Stimulated activated CD8-positive, alpha-beta memory T cell treated with anti-CD3 and anti-CD28 coated beads, Interleukin-7, amount 100 ng/mL, for 1 hour (primary cell): ENCODE measurements at regions not wholly inside any gene's neighbourhood (a gene's known extent, or its start where the extent isn't known, plus 50 kb on each side); places are given as distances from the start of the nearest gene placed in this dataset.
"Not testable (repeated sequence)": the region's sequence is repeated elsewhere in the genome, so short reads cannot be mapped to it uniquely, and the experiment has no call there.

Source experiments
- DNase-seq, 2 donors: peaks; one replicate each; pipeline ENCODE4 v3.0.0-alpha.2; 2020; ENCODE audit warnings: low read depth in 2 of 2

DNA sequence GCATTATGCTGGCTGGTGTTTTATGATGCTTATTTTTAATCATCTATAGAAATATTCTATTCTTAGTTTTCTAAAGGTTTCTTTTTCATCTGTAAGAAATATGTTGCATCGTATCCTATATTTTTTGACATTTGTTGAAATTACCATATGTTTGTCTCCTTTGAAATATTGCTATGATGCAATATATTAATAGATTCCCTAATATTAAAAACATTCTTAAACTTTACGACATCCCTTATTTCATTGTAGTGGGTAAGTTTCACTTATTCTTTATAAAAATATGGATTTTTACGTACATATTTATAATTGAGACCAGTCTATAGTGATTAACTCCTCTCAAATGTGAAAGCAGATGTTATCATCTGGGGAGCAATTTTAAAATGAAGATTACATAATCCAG, 258.2 kb upstream of the DUSP10 start:
- no peak for DNase-seq

DNA sequence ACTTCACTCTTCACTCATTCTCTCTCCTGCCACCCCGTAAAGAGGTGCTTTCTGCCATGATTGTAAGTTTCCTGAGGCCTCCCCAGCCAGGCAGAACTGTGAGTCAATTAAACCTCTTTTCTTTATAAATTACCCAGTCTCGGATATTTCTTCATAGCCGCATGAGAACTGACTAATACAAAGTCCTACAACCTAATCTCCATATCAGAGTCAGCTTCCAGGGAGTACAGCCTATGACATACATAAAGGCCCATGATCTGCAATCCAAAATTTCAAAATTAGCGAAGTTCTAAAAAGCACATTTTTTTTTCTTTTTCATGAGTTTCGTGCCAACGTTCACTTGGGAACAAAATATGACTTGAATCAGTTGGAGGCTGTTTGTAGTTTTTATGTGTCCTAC, 256.9 kb upstream of the DUSP10 start:
- no peak for DNase-seq

DNA sequence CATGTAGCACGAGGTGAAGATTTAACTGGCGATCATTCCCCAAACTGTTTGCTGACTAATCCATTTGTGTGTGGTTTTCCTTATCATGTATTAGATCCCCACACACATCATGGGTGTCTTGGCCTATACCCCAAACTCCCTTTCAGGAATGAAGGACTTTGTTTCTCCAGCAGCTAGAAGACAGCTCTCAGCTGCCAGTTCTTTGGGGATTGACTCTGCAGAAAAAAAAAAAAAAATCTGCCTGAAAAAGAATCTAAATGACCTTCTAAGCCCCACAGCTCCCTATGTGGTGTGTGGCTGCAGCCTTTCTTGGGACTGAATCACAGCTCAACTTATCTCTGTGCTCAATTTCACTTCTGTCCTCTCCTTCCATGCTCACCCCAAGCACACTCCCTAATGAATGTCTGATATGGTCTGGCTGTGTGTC, 256.3 kb upstream of the DUSP10 start:
- DNase-seq = no peak

DNA sequence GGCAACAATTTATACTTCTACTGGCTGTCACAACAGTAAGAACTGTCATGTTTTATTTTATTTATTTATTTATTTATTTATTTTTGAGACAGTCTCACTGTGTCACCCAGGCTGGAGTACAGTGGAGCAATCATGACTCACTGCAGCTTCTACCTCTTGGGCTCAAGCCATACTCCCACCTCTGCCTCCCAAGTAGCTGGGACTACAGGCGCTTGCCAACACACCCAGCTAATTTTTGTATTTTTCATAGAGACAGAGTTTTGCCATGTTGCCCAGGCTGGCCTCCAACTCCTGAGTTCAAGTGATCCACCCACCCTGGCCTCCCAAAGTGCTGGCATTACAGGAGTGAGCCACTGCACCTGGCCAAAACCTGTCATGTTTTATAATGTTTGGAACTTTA, 255.1 kb upstream of the DUSP10 start:
- not testable (repeated sequence) for DNase-seq

DNA sequence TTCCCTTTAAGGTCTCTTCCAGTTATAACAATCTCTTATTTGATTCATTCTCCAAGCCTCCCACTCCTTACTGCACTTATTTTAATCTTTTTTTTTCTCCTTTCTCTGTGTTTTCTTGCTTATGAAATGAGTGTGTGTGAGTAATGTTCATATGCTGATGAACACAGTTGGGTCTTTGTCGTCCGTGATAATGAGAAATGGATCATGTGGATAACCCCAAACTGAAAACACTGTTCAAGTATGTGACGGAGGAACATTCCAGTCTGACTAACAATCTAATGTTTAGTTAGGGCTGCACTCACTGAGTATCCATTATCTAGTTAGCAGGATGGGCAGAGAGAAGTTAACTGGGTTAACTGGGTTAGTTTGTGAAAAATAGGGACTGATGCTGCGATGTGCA, 253.1 kb upstream of the DUSP10 start:
- no peak for DNase-seq

DNA sequence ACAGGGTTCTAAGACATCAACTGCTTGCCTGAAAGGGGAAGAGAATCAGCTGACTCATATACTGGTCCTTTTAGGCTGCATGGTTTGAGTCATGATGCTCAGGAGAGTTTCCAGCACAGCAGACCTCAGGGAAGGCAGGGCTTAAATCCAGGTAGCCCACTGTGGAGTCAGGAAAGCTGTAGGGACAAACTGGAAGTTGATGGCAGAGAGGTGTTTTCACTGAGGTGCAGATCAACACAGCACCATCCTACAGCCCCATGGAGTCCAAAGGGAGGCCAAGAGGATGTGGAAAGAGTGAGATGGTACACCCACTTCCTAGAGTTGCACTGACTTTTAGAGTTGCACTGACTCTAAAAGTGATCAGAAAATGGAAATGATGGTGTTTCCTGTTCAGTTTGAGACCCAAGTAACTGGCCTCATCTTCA, 252.4 kb upstream of the DUSP10 start:
- DNase-seq = no peak

DNA sequence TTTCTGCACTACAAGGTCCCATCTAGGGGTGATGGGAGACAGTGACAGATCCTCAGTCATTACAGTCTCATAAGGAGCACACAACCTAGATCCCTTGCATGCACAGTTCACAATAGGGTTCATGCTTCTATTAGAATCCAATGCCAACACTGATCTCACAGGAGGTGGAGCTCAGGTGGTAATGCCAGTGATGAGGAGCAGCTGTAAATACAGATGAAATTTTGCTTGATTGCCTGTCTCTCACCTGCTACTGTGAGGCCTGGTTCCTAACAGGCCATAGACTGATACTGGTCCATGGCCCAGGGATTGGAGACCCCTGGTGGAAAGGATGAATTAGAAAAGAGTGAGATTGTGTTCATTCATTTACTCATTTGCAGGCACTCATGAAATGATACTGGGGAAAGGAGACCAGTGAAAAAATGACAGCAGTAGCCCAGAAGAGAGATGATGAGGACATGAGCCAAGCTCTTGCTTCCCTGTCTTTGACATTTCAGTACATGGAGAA, 251.6 kb upstream of the DUSP10 start:
- DNase-seq = no peak

DNA sequence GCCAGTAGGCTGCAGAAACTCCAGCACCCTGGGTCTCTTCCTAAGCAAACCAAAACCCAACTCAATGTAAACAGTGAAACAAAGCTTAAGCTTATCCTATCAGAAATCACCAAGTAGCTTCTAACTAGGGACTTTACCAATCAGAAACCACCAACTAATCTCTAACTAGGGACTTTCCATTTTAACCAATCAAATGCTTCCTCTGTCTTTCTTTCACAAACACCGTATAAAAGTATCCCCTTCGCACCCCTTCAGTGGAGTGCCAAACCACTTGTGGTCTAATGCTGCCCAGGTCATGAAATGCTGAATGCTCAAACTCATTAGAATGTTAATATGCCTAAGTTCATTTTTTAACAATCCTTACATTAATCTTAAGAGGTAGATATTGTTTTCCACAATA, 250.5 kb upstream of the DUSP10 start:
- DNase-seq = no peak

DNA sequence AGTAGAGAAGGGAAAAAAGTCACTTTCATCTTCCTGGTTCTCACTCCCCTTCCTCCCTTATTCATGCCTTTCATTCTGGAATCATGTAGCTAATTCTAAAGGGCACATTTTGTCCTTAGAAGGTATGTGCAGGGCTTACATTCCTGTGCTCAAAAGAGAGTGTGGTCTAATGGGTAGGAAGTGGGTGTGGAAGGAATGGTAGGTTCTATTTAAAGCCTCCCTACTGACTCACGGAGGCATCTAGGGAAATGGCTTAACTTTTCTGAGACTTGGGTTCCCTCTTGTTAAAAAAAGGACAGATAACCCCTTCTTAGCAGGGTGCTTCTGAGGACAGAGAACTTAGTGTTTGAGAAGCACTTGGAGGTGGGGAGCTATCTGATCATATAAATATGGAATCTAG, 249.3 kb upstream of the DUSP10 start:
- no peak for DNase-seq

DNA sequence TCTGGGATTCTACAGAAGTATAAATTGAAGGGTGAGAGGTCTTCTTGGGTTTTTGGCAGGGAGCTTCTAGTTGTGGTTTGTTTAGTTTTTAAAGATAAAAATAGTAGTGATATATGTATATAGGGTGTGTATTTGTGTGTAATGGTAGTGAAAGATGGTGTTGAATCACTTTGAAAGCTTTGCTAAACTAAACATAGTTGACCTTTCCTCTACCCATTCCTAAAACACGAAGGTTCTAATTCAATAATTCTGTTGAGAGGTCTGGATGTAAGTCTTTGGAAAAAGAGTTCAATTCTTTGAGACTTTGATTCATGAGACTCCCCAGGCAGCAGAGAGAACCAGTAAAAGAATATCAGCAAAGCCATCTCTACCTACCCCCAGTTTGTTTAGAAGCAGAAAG, 247.9 kb upstream of the DUSP10 start:
- DNase-seq = no peak

DNA sequence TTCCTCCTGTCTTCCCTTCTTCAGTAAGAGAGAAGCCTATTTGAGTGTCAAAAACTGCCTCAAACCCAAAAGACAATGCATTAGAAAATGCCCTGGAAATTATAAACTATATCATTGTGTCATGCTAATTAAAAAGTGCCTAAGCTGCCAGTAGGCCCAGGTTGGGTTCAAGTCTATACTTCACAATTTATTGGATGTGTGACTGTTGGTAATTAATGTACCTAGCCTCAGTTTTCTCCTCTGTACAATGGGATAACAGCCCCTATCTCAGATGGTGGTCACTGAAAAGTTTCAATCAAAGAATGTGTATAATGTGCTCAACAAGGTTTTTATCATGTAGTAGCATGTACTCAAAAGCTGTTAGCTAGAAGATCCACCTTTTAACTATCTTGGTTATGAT, 246.9 kb upstream of the DUSP10 start:
- DNase-seq = no peak

DNA sequence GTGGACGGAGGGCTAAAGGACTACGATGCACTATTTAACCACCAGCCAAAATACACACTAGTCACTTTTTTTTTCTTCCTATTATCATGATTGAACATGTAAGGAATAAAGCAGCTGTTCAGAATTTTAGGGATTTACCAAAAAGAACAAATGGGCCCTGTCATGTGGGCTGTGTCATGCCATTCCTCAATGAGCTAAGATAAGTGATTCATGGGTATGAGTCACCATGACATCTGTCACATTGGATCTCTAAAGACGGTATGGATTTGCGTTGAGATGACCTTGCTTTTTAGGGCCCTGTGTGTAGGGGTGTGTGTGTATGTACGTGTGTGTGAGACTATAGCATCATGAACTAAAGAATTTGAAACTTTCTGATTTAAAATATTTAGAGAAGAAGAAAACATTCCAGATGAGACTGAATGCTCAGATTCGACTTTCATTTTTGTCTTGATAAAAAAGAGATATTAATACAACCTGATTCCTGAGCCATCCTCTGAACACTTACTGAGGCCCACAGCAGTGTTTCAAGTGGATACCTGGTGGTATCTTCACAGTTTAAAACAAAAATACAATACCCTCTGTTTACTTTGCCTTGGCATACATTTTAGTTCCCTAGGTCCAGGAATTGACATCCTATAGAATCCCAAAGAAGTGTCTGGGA, 246.1 kb upstream of the DUSP10 start:
- DNase-seq = no peak

DNA sequence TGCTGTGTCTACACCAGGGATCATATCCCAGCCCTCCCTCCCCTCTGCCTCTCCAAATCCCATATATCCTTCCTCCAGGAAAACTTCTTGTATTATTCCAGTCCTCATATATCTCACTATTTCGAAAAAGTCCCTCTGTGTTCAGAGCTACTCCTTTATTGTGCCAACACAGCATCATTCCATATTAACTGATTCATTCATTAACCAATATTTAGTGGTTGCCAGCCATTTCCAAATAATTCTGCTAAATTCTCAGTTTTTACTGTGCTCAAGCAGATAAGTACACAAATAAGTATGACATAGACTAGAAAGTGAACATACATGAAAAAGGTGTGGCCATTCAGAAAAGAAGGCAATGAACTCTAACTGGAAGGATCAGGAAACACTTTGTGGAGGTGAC, 241.6 kb upstream of the DUSP10 start:
- DNase-seq = no peak

DNA sequence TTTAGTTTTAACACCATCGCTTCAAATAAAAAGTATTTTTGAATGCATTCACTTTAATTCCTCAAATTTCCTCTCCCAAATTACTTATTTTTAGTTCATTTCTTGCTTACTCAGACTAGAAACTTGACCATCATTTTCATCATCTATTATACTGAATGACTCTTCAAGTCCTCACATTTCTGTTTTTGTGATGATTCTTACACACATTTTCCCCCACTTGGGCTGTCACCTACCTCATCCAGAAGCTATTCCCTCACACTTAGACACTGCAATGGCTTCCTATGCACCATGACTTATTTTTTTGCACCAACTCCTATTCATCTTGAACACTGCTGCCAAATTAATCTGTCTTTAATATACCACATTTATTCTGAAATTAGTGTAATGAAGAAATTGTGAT, 239.6 kb upstream of the DUSP10 start:
- no peak for DNase-seq

DNA sequence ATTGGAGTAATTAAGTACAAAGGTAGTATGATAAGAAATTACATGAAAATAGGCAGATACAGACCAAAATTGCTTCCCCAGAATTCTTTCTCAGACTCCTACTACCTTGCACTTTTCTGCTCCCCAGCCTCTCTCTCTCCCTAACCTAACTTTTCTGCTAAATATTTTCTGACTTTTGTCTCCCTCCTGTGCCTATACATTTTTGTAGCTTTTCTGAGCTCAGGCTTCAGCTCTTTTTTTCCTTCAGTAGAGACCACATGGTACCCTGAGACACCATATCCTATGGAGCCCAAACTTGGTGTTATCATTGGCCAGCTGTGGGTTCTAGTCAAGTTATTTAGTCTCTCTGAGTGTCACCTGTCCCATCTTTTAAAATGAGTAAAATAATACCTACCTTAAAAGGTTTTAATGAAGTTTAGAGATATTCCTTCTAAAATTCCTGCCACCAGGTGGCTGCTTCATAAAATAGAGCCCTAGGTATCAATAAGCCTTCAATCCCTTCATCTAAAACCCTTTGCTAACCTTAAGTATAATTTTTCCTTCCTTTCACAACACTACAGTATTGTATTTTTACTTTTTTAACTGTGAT, 237.6 kb upstream of the DUSP10 start:
- DNase-seq = no peak

DNA sequence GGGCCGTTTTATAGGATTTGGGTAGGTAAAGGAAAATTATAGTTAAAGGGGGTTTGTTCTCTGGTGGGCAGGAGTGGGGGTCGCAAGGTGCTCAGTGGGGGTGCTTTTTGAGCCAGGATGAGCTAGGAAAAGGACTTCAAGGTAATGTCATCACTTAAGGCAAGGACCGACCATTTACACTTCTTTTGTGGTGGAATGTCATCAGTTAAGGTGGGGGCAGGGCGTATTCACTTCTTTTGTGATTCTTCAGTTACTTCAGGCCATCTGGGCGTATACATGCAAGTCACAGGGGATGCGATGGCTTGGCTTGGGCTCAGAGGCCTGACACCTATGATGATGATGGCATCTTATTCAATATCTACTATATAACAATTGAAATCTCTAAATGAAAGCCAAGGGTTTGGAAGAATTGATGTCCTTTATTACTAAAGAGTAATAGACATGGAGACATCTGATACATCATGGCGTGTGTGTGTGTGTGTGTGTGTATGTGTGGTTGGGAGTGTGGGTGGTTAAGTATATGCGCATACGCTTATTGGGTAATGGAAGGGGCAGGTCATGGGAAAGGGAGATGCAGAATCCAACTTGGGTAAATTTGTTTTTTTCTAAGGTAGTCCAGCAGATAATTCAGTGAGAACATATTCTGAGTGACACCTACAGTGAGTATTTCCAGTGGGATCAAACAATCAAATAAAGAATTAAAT, 236.9 kb upstream of the DUSP10 start:
- DNase-seq = not testable (repeated sequence)

DNA sequence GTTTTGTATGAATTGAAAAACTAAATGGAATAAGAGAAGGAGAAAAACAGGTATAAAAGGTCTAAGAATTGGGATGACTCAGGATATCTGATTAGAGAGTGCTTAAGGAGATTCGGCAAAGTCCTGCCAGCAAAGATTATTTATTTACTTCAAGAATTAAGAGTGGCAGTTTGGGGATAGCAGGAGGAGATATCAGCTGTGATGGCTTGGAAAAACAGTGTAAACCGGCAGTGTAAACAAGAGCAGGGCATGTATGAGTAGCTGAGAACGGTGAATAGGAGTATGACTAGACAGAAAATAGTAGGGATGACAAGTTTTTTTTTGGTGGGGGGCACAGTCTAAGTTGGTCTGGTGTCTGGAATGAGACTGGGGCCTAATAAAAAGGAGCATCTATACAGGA, 231.9 kb upstream of the DUSP10 start:
- not testable (repeated sequence) for DNase-seq

DNA sequence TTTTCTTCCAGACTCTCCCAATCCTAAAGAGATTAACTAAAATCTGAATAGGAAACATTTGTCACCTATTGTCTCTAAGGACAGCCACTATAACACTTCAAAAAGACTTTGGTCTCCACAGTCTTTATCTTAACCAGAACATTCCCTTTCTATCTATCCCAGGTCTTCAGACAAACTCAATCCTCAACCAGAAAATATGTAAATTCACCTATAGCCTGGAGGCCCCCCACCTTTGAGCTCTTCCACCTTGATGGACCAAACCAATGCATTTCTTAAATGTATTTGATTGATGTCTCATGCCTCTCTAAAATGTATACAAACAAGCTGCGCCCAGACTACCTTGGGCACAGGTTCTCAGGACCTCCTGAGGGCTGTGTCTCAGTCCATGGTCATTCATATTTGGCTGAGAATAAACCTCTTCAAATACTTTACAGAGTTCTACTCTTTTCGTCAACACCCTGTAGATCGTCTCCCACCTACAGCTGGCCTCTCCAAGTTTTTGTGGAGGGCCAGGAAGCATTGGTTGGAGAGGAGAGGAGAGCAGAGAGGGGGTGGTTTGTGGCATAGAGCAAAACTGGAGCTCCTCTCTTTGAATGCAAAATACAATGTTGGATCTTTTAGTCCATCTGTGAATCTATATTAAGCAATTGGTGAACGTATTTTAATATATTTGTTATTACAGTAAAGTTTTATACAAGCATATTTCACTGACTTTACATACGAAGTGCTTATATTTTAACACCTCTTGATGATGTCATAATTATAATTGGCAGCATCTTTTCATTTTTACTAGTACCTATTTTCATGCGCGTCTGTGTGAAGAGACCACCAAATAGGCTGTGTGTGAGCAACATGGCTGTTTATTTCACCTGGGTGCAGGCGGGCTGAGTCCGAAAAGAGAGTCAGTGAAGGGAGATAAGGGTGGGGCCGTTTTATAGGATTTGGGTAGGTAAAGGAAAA, 230.7 kb upstream of the DUSP10 start:
- no peak for DNase-seq

DNA sequence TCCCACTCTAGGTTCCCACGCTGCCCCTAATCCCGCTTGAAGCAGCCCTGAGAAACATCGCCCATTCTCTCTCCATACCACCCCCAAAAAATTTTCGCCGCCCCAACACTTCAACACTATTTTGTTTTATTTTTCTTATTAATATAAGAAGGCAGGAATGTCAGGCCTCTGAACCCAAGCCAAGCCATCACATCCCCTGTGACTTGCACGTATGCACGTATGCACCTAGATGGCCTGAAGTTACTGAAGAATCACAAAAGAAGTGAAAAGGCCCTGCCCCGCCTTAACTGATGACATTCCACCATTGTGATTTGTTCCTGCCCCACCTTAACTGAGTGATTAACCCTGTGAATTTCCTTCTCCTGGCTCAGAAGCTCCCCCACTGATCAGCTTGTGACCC, 229.1 kb upstream of the DUSP10 start:
- not testable (repeated sequence) for DNase-seq

DNA sequence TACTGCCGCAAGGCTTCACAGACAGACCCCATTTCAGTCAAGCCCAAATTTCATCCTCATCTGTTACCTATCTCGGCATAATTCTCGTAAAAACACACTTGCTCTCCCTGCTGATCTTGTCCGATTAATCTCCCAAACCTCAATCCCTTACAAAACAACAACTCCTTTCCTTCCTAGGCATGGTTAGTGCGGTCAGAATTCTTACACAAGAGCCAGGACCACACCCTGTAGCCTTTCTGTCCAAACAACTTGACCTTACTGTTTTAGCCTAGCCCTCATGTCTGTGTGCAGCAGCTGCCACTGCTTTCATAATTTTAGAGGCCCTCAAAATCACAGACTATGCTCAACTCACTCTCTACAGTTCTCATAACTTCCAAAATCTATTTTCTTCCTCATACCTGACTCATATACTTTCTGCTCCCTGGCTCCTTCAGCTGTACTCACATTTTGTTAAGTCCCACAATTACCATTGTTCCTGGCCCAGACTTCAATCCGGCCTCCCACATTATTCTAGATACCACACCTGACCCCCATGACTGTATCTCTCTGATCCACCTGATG, 227.5 kb upstream of the DUSP10 start:
- DNase-seq = not testable (repeated sequence)

DNA sequence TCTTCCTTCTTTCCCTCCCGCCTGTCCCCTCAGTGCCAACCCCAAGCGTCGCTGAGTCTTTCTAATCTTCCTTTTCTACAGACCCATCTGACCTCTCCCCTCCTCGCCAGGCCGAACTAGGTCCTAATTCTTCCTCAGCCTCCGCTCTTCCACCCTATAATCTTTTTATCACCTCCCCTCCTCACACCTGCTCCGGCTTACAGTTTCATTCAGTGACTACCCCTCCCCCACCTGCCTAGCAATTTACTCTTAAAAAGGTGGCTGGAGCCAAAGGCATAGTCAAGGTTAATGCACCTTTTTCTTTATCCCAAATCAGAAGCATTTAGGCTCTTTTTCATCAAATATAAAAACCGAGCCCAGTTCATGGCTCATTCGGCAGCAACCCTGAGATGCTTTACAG, 225.6 kb upstream of the DUSP10 start:
- not testable (repeated sequence) for DNase-seq

DNA sequence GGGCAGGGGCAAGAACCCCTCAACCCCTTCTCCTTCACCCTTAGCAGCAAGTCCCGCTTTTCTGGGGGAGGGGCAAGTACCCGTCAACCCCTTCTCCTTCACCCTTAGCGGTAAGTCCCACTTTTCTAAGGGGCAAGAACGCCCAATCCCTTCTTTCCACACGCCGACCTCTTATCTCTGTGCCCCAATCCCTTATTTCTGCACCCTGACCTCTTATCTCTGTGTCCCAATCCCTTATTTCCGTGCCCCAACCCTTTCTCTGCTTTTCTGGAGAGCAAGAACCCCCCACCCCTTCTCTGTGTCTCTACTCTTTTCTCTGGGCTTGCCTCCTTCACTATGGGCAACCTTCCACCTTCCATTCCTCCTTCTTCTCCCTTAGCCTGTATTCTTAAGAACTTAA, 225.0 kb upstream of the DUSP10 start:
- not testable (repeated sequence) for DNase-seq
